ENCODE measurements at regions not wholly inside any gene's neighbourhood (a gene's known extent, or its start where the extent isn't known, plus 50 kb on each side); places are given as distances from the start of the nearest gene placed in this dataset.
"Not testable (repeated sequence)": the region's sequence is repeated elsewhere in the genome, so short reads cannot be mapped to it uniquely, and the experiment has no call there.

GRCh38 chr7:66574768-66575167, 53.9 kb upstream of the KCTD7 start:
- BruUV-seq (replicated peaks); H3K18ac ChIP-seq (ENCODE audit: low read depth, low read length); H2BK5ac ChIP-seq (ENCODE audit: low read depth, low read length, poor library complexity, severe bottlenecking); H2AFZ ChIP-seq (replicated peaks; ENCODE audit: low read length, poor library complexity); H3K9me1 ChIP-seq (ENCODE audit: insufficient read depth, low read length); H3K4me1 ChIP-seq (ENCODE audit: control insufficient read depth, insufficient read depth, low read length); DNase-seq; H2AK5ac ChIP-seq (ENCODE audit: low read depth, low read length); H3K23ac ChIP-seq (ENCODE audit: low read depth, low read length); H3K9ac ChIP-seq (ENCODE audit: low read depth, low read length); H3K4me2 ChIP-seq (ENCODE audit: low read depth, low read length); H3K4me3 ChIP-seq (ENCODE audit: insufficient read depth, low read depth, low read length); H3K9me3 ChIP-seq (ENCODE audit: control insufficient read depth, insufficient read depth, low read length); H3K27ac ChIP-seq (ENCODE audit: insufficient read depth, low read length); H4K5ac ChIP-seq (ENCODE audit: low read depth, low read length); dilution Hi-C loops (cut with HindIII; ENCODE audit: low sequenced_read_pairs, unreplicated experiment); ATAC-seq (ENCODE audit: low read depth); H3K56ac ChIP-seq (ENCODE audit: extremely low read depth, insufficient read depth, low read length); POLR2A ChIA-PET (ENCODE audit: unreplicated experiment); H2BK120ac ChIP-seq (ENCODE audit: low read depth, low read length); H4K8ac ChIP-seq (ENCODE audit: low read depth in 2 of 2, low read length in 2 of 2); H2BK20ac ChIP-seq (ENCODE audit: low read depth, low read length); H2BK15ac ChIP-seq (ENCODE audit: low read depth, low read length); H3K27me3 ChIP-seq (ENCODE audit: control insufficient read depth, insufficient read depth, low read length); H3K14ac ChIP-seq (replicated peaks; ENCODE audit: low read depth, low read length); H2AK9ac ChIP-seq (replicated peaks; ENCODE audit: low read depth, low read length, poor library complexity); H4K91ac ChIP-seq (ENCODE audit: insufficient read depth, low read depth, low read length); H3K4ac ChIP-seq (ENCODE audit: low read depth, low read length): not testable (repeated sequence)
- in situ Hi-C loops (cut with MboI; ENCODE audit: low sequenced_read_pairs) (loop anchor here (25.0 kb wide), 1 partner anchor 413 kb away; the partner anchor contains the start of genes SBDS and TYW1), intact Hi-C loops (cut with micrococcal nuclease) (loop anchor here (2.0 to 10.0 kb wide), 2 partner anchors 126 to 200 kb away; no protein-coding TSS in a partner anchor)
- Histone ChIP-seq H3K79me1 (ENCODE audit: low read depth in 1 of 2, low read length in 2 of 2) (peaks cover 16 to 45% of the 10 kb centered on the region in 2 experiments), H3K36me3 (ENCODE audit: control insufficient read depth, insufficient read depth, low read length) (peaks cover 27% of the 10 kb centered on the region), H4K20me1 (ENCODE audit: insufficient read depth, low read length) (peaks cover 62% of the 10 kb centered on the region)
- 80% methylated on average over 1 of the region's 5 CpGs; no CpG with 5 or more reads in 1 of the 2 experiments for WGBS, 2 experiments (ENCODE audit: extremely low coverage in 2 of 2, insufficient read length in 1 of 2)
- CTCF ChIA-PET = interaction anchor here (0.6 kb wide), 1 partner anchor 724 kb away, joined by 3 read pairs; no protein-coding TSS in a partner anchor
